Stimulated activated naive CD8-positive, alpha-beta T cell treated with anti-CD3 and anti-CD28 coated beads, Interleukin-15, Interleukin-2, amounts not matched to agents 100 U/mL and 50 U/mL, for 24 hours (primary cell): ENCODE measurements at regions not wholly inside any gene's neighbourhood (a gene's known extent, or its start where the extent isn't known, plus 50 kb on each side); places are given as distances from the start of the nearest gene placed in this dataset.
"Not testable (repeated sequence)": the region's sequence is repeated elsewhere in the genome, so short reads cannot be mapped to it uniquely, and the experiment has no call there.

Experiments
- ATAC-seq: fragments of 150-1000 bp; cut with Tn5 transposase; one replicate; pipeline ENCODE4 v1.10.0; 2021
- DNase-seq: peaks from one replicate; pipeline ENCODE4 v3.0.0; 2021

- ATAC-seq: no peak
- DNase-seq: no peak
Observed at GRCh38 chr17:71546419-71546818, 574.4 kb upstream of the SOX9 start.

GRCh38 chr17:71547904-71548303 lies 572.9 kb upstream of the SOX9 start:
- ATAC-seq (no peak), DNase-seq (no peak)

- ATAC-seq: no peak
- no peak for DNase-seq
Observed at GRCh38 chr17:71548540-71549190, 572.2 kb upstream of the SOX9 start.

GRCh38 chr17:71550675-71551074 lies 570.1 kb upstream of the SOX9 start:
- ATAC-seq: no peak
- no peak for DNase-seq

GRCh38 chr17:71553381-71553780 lies 567.4 kb upstream of the SOX9 start:
- DNase-seq: no peak
- no peak for ATAC-seq

- ATAC-seq (no peak), DNase-seq (no peak)
Observed at GRCh38 chr17:71558901-71559300, 561.9 kb upstream of the SOX9 start.

- ATAC-seq (no peak), DNase-seq (no peak)
Observed at GRCh38 chr17:71572343-71572742, 548.5 kb upstream of the SOX9 start.

GRCh38 chr17:71578446-71578845 lies 542.4 kb upstream of the SOX9 start:
- ATAC-seq (no peak), DNase-seq (no peak)

GRCh38 chr17:71580220-71580619 lies 540.6 kb upstream of the SOX9 start:
- no peak for DNase-seq

GRCh38 chr17:71585540-71585939 lies 535.3 kb upstream of the SOX9 start:
- DNase-seq (no peak), ATAC-seq (no peak)

More at GRCh38 chr17:71580220-71580619, 540.6 kb upstream of the SOX9 start:
- ATAC-seq: no peak

GRCh38 chr17:71592431-71592830 lies 528.4 kb upstream of the SOX9 start:
- ATAC-seq (no peak), DNase-seq (no peak)

GRCh38 chr17:71593078-71593477 lies 527.7 kb upstream of the SOX9 start:
- DNase-seq (no peak), ATAC-seq (no peak)

GRCh38 chr17:71599583-71599982 lies 521.2 kb upstream of the SOX9 start:
- ATAC-seq, DNase-seq: not testable (repeated sequence)

GRCh38 chr17:71600137-71600789 lies 520.6 kb upstream of the SOX9 start:
- ATAC-seq (no peak), DNase-seq (no peak)

GRCh38 chr17:71601894-71602504 lies 518.8 kb upstream of the SOX9 start:
- ATAC-seq: no peak

GRCh38 chr17:71613996-71614395 lies 506.8 kb upstream of the SOX9 start:
- no peak for DNase-seq

More at GRCh38 chr17:71601894-71602504, 518.8 kb upstream of the SOX9 start:
- no peak for DNase-seq

GRCh38 chr17:71615820-71616219 lies 505.0 kb upstream of the SOX9 start:
- no peak for ATAC-seq
- DNase-seq: no peak

More at GRCh38 chr17:71613996-71614395, 506.8 kb upstream of the SOX9 start:
- no peak for ATAC-seq

- not testable (repeated sequence) for DNase-seq
Observed at GRCh38 chr17:71617767-71618166, 503.1 kb upstream of the SOX9 start.

GRCh38 chr17:71625330-71625729 lies 495.5 kb upstream of the SOX9 start:
- ATAC-seq (no peak), DNase-seq (no peak)

More at GRCh38 chr17:71617767-71618166, 503.1 kb upstream of the SOX9 start:
- ATAC-seq: not testable (repeated sequence)

- ATAC-seq: no peak
Observed at GRCh38 chr17:71628306-71628705, 492.5 kb upstream of the SOX9 start.

GRCh38 chr17:71631483-71631882 lies 489.3 kb upstream of the SOX9 start:
- ATAC-seq: no peak
- no peak for DNase-seq

More at GRCh38 chr17:71628306-71628705, 492.5 kb upstream of the SOX9 start:
- DNase-seq: no peak

GRCh38 chr17:71632328-71632727 lies 488.5 kb upstream of the SOX9 start:
- no peak for DNase-seq

GRCh38 chr17:71633391-71633849 lies 487.4 kb upstream of the SOX9 start:
- DNase-seq (no peak), ATAC-seq (no peak)

More at GRCh38 chr17:71632328-71632727, 488.5 kb upstream of the SOX9 start:
- ATAC-seq: no peak
